ENCODE measurements at regions not wholly inside any gene's neighbourhood (a gene's known extent, or its start where the extent isn't known, plus 50 kb on each side); places are given as distances from the start of the nearest gene placed in this dataset.

DNA sequence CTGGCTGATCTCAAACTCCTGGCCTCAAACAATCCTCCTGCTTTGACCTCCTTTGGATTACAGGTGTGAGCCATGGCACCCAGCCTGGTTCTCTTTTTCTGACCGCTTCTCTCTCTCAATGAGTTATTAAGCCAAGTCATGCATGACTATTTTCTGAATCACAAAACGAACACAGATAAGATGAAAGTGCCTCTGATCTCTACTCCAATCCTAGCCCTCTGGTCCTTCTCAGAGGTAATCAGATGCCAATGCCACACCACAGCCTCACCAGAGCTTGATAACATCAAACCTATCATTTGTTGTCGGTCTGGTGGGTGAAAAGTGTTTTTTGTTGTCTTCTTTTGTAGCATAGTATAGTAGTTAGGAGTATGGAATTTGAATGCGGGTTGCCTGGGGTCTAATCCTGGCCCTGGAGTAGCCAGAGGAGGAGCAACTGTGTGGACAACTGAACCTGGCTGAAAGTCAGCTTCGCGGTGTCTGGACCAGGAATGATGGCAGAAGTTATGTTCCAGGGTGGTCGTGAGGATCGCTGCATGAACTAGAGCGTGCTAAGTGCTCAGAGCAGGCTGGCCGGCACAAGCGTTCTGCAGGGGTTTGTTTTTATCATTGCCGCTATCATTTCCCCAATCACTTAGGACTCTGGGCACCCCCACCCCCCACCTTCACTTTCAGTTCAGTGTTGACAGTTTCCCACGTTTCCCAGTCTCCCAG, 77.9 kb downstream of the SPRING1 start:
- DNase-seq (no peak), ATAC-seq (no peak)
- intact Hi-C loops (cut with DNase I) = no loop called here
- Histone ChIP-seq H3K27ac (no peak overlapping the region), H3K27me3 (no peaks in the 10 kb centered on the region), H3K4me3 (no peak overlapping the region), H3K9me3 (no peaks in the 10 kb centered on the region), H3K36me3 (no peaks in the 10 kb centered on the region), H3K4me1 (peaks cover 7 to 26% of the 10 kb centered on the region in 2 donors)
- no peak for TF ChIP-seq CTCF (IDR thresholded peaks at IDR 0.05)

DNA sequence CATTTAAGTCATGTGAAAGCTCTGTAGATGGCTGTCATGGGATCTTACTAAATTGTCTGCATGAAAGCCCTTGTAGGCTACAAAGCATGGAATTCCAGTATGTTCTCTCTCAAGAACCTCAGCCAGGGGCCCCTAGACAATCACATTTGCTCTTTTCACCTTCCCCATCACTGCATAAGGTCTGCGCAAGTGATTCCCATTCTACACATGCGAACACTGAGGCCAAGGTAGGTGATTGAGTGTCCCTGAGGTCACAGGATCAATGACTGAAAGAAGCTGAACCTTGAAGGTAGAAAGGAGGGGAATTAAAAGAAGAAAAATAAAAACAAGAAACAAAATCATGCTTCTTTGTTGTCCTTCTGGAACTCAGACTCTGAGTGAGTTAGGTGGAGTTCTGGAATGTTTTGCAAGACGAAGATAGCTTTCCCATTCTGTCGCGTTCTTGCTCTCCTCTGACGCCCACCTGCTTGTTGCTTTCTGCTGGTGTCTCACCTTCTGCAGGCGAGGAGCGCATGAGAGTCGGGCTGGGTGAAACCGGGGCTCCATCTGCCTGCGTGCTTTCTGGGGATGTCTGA, 79.9 kb downstream of the SPRING1 start:
- no peaks in the 10 kb centered on the region for H3K27me3 ChIP-seq
- no peaks in the 10 kb centered on the region for H3K9me3 ChIP-seq
- H3K4me1 ChIP-seq = peaks cover 5 to 23% of the 10 kb centered on the region in 2 donors
- intact Hi-C loops (cut with DNase I) = no loop called here
- H3K36me3 ChIP-seq = no peaks in the 10 kb centered on the region
- no peak overlapping the region for H3K4me3 ChIP-seq
- ATAC-seq (peak; percentile 23), DNase-seq (no peak)
- no peak for TF ChIP-seq CTCF (IDR thresholded peaks at IDR 0.05)
- no peak overlapping the region for H3K27ac ChIP-seq

DNA sequence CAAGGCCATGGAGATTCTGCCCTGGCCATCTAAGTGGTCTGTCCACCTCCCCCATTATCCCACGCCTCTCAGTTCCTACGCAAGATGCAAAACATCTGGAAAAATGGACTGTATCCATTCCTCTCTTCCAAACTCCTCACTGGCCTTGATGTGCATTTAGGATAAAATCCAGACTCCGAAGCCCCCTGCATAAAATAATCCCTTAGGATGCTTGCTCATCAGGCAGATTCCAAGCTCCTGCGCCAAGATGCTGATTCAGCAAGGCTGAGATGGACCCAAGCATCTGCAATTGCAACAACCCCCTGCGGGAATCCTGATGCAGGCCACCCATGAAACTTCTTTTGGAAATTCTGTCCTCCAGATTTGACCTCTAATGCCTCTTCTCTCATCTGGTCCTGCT, 81.6 kb downstream of the SPRING1 start:
- intact Hi-C loops (cut with DNase I) = no loop called here
- Histone ChIP-seq H3K36me3 (no peaks in the 10 kb centered on the region), H3K27ac (no peak overlapping the region)

GRCh38 chr12:116654226-116654743, 83.6 kb downstream of the SPRING1 start:
- TF ChIP-seq CTCF (IDR thresholded peaks at IDR 0.05) = no peak
- DNase-seq (no peak), ATAC-seq (no peak)
- intact Hi-C loops (cut with DNase I) = no loop called here
- Histone ChIP-seq H3K36me3 (no peaks in the 10 kb centered on the region), H3K9me3 (peaks cover 0 to 2% of the 10 kb centered on the region in 2 donors), H3K27ac (no peak overlapping the region), H3K4me1 (peaks cover 4 to 11% of the 10 kb centered on the region in 2 donors), H3K27me3 (no peaks in the 10 kb centered on the region), H3K4me3 (no peak overlapping the region)

More for the DNA sequence above, 81.6 kb downstream of the SPRING1 start:
- no peak overlapping the region for H3K4me3 ChIP-seq
- no peak for DNase-seq
- peaks cover 0 to 15% of the 10 kb centered on the region in 2 donors for H3K4me1 ChIP-seq
- ATAC-seq = no peak
- no peak for TF ChIP-seq CTCF (IDR thresholded peaks at IDR 0.05)
- H3K27me3 ChIP-seq = no peaks in the 10 kb centered on the region
- no peaks in the 10 kb centered on the region for H3K9me3 ChIP-seq

DNA sequence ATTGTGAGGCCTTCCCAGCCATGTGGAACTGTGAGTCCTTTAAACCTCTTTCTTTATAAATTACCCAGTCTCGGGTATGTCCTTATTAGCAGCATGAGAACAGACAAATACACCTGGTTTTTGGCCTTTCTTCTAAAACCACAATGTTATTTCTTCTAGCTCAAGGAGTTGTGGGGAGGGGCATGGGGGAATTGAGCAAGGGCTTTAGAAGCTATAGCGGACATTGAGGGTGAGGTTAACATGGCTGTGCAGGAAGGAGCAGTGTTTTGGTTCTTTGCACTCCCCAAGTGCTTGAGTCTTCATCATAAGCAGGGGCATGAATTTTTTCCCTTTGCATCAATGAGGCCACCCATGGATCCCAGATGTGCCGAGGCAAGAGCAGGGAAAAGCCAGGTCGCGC, 86.8 kb downstream of the SPRING1 start:
- ATAC-seq (peak; percentile 75), DNase-seq (no peak)
- H3K9me3 ChIP-seq = peaks cover 0 to 6% of the 10 kb centered on the region in 2 donors
- H3K4me1 ChIP-seq = peaks cover 0 to 4% of the 10 kb centered on the region in 2 donors
- H3K36me3 ChIP-seq = no peaks in the 10 kb centered on the region
- no peak for TF ChIP-seq CTCF (IDR thresholded peaks at IDR 0.05)
- H3K27me3 ChIP-seq = no peaks in the 10 kb centered on the region
- intact Hi-C loops (cut with DNase I) = no loop called here
- H3K27ac ChIP-seq = no peak overlapping the region
- no peak overlapping the region for H3K4me3 ChIP-seq
